Adrenal gland (tissue), 9 donors: ENCODE measurements at regions not wholly inside any gene's neighbourhood (a gene's known extent, or its start where the extent isn't known, plus 50 kb on each side); places are given as distances from the start of the nearest gene placed in this dataset.

Experiments
- DNase-seq, 7 donors: peaks; one replicate each; pipeline ENCODE4 v3.0.0-alpha.2; 2019 to 2020
- H3K27ac ChIP-seq, 5 donors: fragments of 200-600 bp; sonication (generic) in 4 of 5; 1 replicate in 3 of 5; 2 replicates in 2 of 5; pipeline versions ENCODE4 v1.5.1 to v1.8.0; 2016 to 2020; ENCODE audit warnings: mild to moderate bottlenecking in 1 of 5
- H3K27me3 ChIP-seq: fragments of 200-600 bp; 2 replicates; pipeline ENCODE4 v1.8.0; 2021
- H3K36me3 ChIP-seq, 2 donors: fragments of 200-600 bp; replicated peaks in 1 of 2; 1 replicate in 1 of 2; 2 replicates in 1 of 2; pipeline versions ENCODE4 v1.5.1 to v1.8.0; 2018 to 2022
- H3K4me1 ChIP-seq, 2 donors: fragments of 200-600 bp; replicated peaks in 1 of 2; 1 replicate in 1 of 2; 2 replicates in 1 of 2; pipeline versions ENCODE4 v1.5.1 to v1.8.0; 2018 to 2021
- H3K4me3 ChIP-seq, 4 donors: fragments of 200-600 bp; sonication (generic) in 3 of 4; one replicate each; pipeline ENCODE4 v1.5.1; 2016 to 2018
- H3K9me3 ChIP-seq, 3 donors: fragments of 200-600 bp; sonication (generic) in 1 of 3; replicated peaks in 1 of 3; 1 replicate in 2 of 3; 2 replicates in 1 of 3; pipeline versions ENCODE4 v1.5.1 to v1.8.0; 2016 to 2021
- CTCF ChIP-seq, 6 experiments: fragments of 450-650 bp in 4 of 6; fragments of 200-600 bp in 2 of 6; sonication (generic) in 1 of 6; IDR thresholded peaks; 1 replicate in 5 of 6; 2 replicates in 1 of 6; pipeline versions ENCODE4 v1.5.1 to v1.8.0; 2016 to 2021; ENCODE audit warnings: antibody characterized with exemption in 6 of 6, mild to moderate bottlenecking in 2 of 6, moderate library complexity in 1 of 6
- POLR2A ChIP-seq, 2 donors: fragments of 450-650 bp; IDR thresholded peaks; one replicate each; pipeline ENCODE4 v1.6.1; 2017; ENCODE audit warnings: antibody characterized with exemption in 2 of 2, mild to moderate bottlenecking in 2 of 2, moderate library complexity in 1 of 2
- WGBS, 4 donors: extraction: QIAGEN DNeasy Blood & Tissue Kit in 2 of 4; methylation state at CpG; one replicate each; pipeline versions ENCODE4 v1.1.5 to v1.1.7; 2013 to 2017; 5-methylcytosine and 5-hydroxymethylcytosine counted together
- intact Hi-C, 2 donors: fragments of 100-400 bp; cut with DNase I; formaldehyde crosslinking; loops; one replicate each; pipeline versions ENCODE4 v1.14.1 to v1.15.0; 2022 to 2023
- donor health status: healthy with polysubstance abuse.
- donor health status: Bipolar disorder and iron deficiency.
- donor health status: DM: yes; HTN: yes; CAD: no.
- donor health status: DM: no; HTN: no; CAD: no.
- donor health status: DM: no; HTN: no; CAD: no.

DNA sequence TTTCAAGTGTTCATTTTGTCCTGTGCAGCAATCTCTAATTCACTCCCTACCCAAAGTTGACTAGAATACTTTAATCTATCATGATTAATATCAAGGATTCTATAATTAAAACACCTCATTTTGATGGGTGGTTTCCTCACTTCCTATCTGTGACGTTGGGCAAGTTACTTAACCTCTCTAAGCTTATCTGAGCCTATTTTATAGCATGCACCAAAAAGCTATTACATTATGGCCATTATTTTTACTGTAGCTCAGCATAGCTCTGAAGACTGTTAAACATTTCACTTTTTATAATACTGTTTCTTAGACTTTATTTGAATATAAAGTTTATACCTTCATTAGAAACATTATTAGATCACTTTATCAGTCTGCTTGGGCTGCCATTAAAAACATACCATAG, 579.6 kb upstream of the NXPH2 start:
- H3K9me3 ChIP-seq = no peaks in the 10 kb centered on the region

GRCh38 chr2:139357972-139358371, 577.8 kb upstream of the NXPH2 start:
- TF ChIP-seq POLR2A (IDR thresholded peaks at IDR 0.05) = no peak
- no peak for TF ChIP-seq CTCF (IDR thresholded peaks at IDR 0.05)
- intact Hi-C loops = no loop called here
- no peak overlapping the region for H3K27ac ChIP-seq
- no peak overlapping the region for H3K4me3 ChIP-seq
- DNase-seq = no peak
- no peaks in the 10 kb centered on the region for H3K27me3 ChIP-seq
- WGBS, 4 donors = 72 to 87% (median 81%) methylated on average over 3 of the region's 3 CpGs
- no peaks in the 10 kb centered on the region for H3K9me3 ChIP-seq
- no peaks in the 10 kb centered on the region for H3K36me3 ChIP-seq
- no peaks in the 10 kb centered on the region for H3K4me1 ChIP-seq

More for the DNA sequence above, 579.6 kb upstream of the NXPH2 start:
- no peak overlapping the region for H3K27ac ChIP-seq
- H3K4me1 ChIP-seq = no peaks in the 10 kb centered on the region
- no peaks in the 10 kb centered on the region for H3K36me3 ChIP-seq
- H3K4me3 ChIP-seq = no peak overlapping the region
- TF ChIP-seq CTCF (IDR thresholded peaks at IDR 0.05) = no peak
- no peak for TF ChIP-seq POLR2A (IDR thresholded peaks at IDR 0.05)
- WGBS, 4 donors = 15 to 38% (median 26%) methylated on average over 1 of the region's 1 CpG
- DNase-seq = no peak
- intact Hi-C loops = no loop called here
- H3K27me3 ChIP-seq = no peaks in the 10 kb centered on the region

DNA sequence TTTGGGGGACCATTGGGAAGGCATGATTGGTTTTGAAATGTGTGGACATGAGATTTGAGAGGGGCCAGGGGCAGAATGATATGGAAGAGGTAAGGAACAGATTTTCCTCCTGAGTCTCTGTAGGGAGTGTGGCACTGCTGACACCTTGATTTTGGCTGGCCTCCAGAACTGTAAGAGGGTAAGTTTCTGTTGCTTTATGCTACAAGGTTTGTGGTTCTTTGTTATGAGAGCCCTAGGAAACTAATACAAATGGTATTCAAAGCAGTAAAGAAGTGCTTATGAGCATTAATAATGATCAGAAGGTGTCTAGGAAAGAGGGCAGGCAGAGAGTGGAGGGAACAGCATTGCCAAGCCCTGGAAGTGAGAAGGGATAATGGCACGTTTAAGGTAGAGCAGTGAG, 574.3 kb upstream of the NXPH2 start:
- H3K9me3 ChIP-seq = no peaks in the 10 kb centered on the region
- TF ChIP-seq CTCF (IDR thresholded peaks at IDR 0.05) = no peak
- TF ChIP-seq POLR2A (IDR thresholded peaks at IDR 0.05) = no peak
- no peak for DNase-seq
- no peaks in the 10 kb centered on the region for H3K27me3 ChIP-seq
- 56 to 79% (median 65%) methylated on average over 1 of the region's 1 CpG for WGBS, 4 donors
- intact Hi-C loops = no loop called here
- no peak overlapping the region for H3K4me3 ChIP-seq
- no peaks in the 10 kb centered on the region for H3K36me3 ChIP-seq
- H3K4me1 ChIP-seq = no peaks in the 10 kb centered on the region
- H3K27ac ChIP-seq = no peak overlapping the region

GRCh38 chr2:139353874-139354273, 573.7 kb upstream of the NXPH2 start:
- H3K4me3 ChIP-seq = no peak overlapping the region
- H3K27ac ChIP-seq = no peak overlapping the region
- no peaks in the 10 kb centered on the region for H3K36me3 ChIP-seq
- no peaks in the 10 kb centered on the region for H3K9me3 ChIP-seq
- no peak for DNase-seq
- H3K27me3 ChIP-seq = no peaks in the 10 kb centered on the region
- TF ChIP-seq POLR2A (IDR thresholded peaks at IDR 0.05) (no peak), CTCF (IDR thresholded peaks at IDR 0.05) (no peak)
- no peaks in the 10 kb centered on the region for H3K4me1 ChIP-seq
- intact Hi-C loops = no loop called here
- WGBS, 4 donors = 77 to 93% (median 85%) methylated on average over 1 of the region's 1 CpG
